ENCODE measurements at regions not wholly inside any gene's neighbourhood (a gene's known extent, or its start where the extent isn't known, plus 50 kb on each side); places are given as distances from the start of the nearest gene placed in this dataset.

DNA sequence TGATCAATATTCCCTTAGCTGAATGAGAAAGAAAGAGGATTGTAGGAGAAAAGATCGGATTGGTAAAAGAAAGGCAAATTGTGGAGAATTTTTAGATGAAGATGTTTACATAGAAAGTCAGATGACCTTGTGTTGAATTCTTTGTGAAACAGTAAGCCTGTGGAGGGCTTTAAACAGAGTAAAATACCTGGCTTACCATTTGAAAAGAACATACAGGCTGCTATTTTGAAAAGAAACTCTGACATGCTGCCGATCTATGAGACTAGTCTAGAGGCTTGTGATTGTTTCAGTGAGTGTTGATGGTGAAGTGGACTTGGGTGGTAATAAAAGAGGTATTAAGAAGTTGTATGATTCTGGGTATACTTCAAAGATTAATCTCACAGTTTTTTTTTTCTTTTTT lies 938.9 kb upstream of the PRR20A start:
- TF ChIP-seq SP2 (IDR thresholded peaks at IDR 0.05; ENCODE audit: low read length) (no peak), CREB1 (IDR thresholded peaks at IDR 0.05) (no peak), CTCF (IDR thresholded peaks at IDR 0.05; ENCODE audit: control extremely low read depth in 1 of 3, insufficient read depth in 1 of 3, low read depth in 1 of 3, low read length in 3 of 3) (no peak), BACH1 (IDR thresholded peaks at IDR 0.05; ENCODE audit: low read length) (no peak), GABPA (IDR thresholded peaks at IDR 0.05; ENCODE audit: borderline replicate concordance, insufficient read depth, low read length) (no peak)

All from H1 (cell line).